ENCODE measurements at regions not wholly inside any gene's neighbourhood (a gene's known extent, or its start where the extent isn't known, plus 50 kb on each side); places are given as distances from the start of the nearest gene placed in this dataset.

- 72% methylated on average over 17 of the region's 17 CpGs for WGBS
- no peak for DNase-seq (ENCODE audit: low spot score)
- no peak overlapping the region for H3K4me3 ChIP-seq (ENCODE audit: low read depth in 1 of 3, low read length in 3 of 3)
- H3K9ac ChIP-seq (ENCODE audit: low read depth in 1 of 2, low read length in 2 of 2), result no peak overlapping the region
- peaks cover 0 to 7% (median 3%) of the 10 kb centered on the region in 4 donors for H3K9me3 ChIP-seq (ENCODE audit: control insufficient read depth in 4 of 4, low read length in 3 of 4)
- no peak for TF ChIP-seq RXRA (IDR thresholded peaks at IDR 0.05)
- H3K36me3 ChIP-seq (ENCODE audit: control insufficient read depth in 4 of 4, insufficient read depth in 3 of 4, low read depth in 1 of 4, low read length in 3 of 4), result no peaks in the 10 kb centered on the region
- no peaks in the 10 kb centered on the region for H3K4me1 ChIP-seq (ENCODE audit: control insufficient read depth in 4 of 4, insufficient read depth in 4 of 4, low read length in 3 of 4)
- no peak overlapping the region for H3K27ac ChIP-seq (ENCODE audit: low read depth in 1 of 2, low read length in 2 of 2)
- peaks cover 0 to 2% (median 0%) of the 10 kb centered on the region in 4 donors for H3K27me3 ChIP-seq (ENCODE audit: control insufficient read depth in 4 of 4, insufficient read depth in 4 of 4, low read length in 3 of 4)
Observed at GRCh38 chr12:34291001-34291400, 268.7 kb downstream of the ALG10 start.

- no peak overlapping the region for H3K9ac ChIP-seq (ENCODE audit: low read depth in 1 of 2, low read length in 2 of 2)
- TF ChIP-seq, protein P1, sequence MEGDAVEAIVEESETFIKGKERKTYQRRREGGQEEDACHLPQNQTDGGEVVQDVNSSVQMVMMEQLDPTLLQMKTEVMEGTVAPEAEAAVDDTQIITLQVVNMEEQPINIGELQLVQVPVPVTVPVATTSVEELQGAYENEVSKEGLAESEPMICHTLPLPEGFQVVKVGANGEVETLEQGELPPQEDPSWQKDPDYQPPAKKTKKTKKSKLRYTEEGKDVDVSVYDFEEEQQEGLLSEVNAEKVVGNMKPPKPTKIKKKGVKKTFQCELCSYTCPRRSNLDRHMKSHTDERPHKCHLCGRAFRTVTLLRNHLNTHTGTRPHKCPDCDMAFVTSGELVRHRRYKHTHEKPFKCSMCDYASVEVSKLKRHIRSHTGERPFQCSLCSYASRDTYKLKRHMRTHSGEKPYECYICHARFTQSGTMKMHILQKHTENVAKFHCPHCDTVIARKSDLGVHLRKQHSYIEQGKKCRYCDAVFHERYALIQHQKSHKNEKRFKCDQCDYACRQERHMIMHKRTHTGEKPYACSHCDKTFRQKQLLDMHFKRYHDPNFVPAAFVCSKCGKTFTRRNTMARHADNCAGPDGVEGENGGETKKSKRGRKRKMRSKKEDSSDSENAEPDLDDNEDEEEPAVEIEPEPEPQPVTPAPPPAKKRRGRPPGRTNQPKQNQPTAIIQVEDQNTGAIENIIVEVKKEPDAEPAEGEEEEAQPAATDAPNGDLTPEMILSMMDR (IDR thresholded peaks at IDR 0.05; ENCODE audit: low read depth, low read length, missing input control), result no peak
- TF ChIP-seq JUND (IDR thresholded peaks at IDR 0.05), result no peak
- no peaks in the 10 kb centered on the region for H3K4me1 ChIP-seq (ENCODE audit: control insufficient read depth in 4 of 4, insufficient read depth in 4 of 4, low read length in 3 of 4)
- H3K9me3 ChIP-seq (ENCODE audit: control insufficient read depth in 4 of 4, low read length in 3 of 4), result peaks cover 0 to 4% (median 0%) of the 10 kb centered on the region in 4 donors
- no peaks in the 10 kb centered on the region for H3K36me3 ChIP-seq (ENCODE audit: control insufficient read depth in 4 of 4, insufficient read depth in 3 of 4, low read depth in 1 of 4, low read length in 3 of 4)
- no peak for DNase-seq (ENCODE audit: low spot score)
- 74% methylated on average over 19 of the region's 19 CpGs for WGBS
- peaks cover 0 to 3% (median 1%) of the 10 kb centered on the region in 4 donors for H3K27me3 ChIP-seq (ENCODE audit: control insufficient read depth in 4 of 4, insufficient read depth in 4 of 4, low read length in 3 of 4)
- no peak overlapping the region for H3K27ac ChIP-seq (ENCODE audit: low read depth in 1 of 2, low read length in 2 of 2)
- H3K4me3 ChIP-seq (ENCODE audit: low read depth in 1 of 3, low read length in 3 of 3), result no peak overlapping the region
Observed at GRCh38 chr12:34291426-34291901, 269.2 kb downstream of the ALG10 start.

GRCh38 chr12:34292736-34293625 is 270.7 kb downstream of the ALG10 start:
- WGBS, result 72% methylated on average over 34 of the region's 34 CpGs

More at GRCh38 chr12:34292736-34293625, 270.7 kb downstream of the ALG10 start:
- Histone ChIP-seq H3K27me3 (ENCODE audit: control insufficient read depth in 4 of 4, insufficient read depth in 4 of 4, low read length in 3 of 4) (peaks cover 0 to 4% (median 1%) of the 10 kb centered on the region in 4 donors), H3K36me3 (ENCODE audit: control insufficient read depth in 4 of 4, insufficient read depth in 3 of 4, low read depth in 1 of 4, low read length in 3 of 4) (no peaks in the 10 kb centered on the region), H3K27ac (ENCODE audit: low read depth in 1 of 2, low read length in 2 of 2) (no peak overlapping the region), H3K9me3 (ENCODE audit: control insufficient read depth in 4 of 4, low read length in 3 of 4) (peaks cover 0 to 4% (median 0%) of the 10 kb centered on the region in 4 donors), H3K9ac (ENCODE audit: low read depth in 1 of 2, low read length in 2 of 2) (no peak overlapping the region), H3K4me3 (ENCODE audit: low read depth in 1 of 3, low read length in 3 of 3) (no peak overlapping the region), H3K4me1 (ENCODE audit: control insufficient read depth in 4 of 4, insufficient read depth in 4 of 4, low read length in 3 of 4) (no peaks in the 10 kb centered on the region)
- TF ChIP-seq RAD21 (IDR thresholded peaks at IDR 0.05) (no peak), FOXA1 (IDR thresholded peaks at IDR 0.05) (no peak), TAF1 (conservative IDR thresholded peaks at IDR 0.05) (no peak), FOXA2 (IDR thresholded peaks at IDR 0.05) (no peak), MAX (IDR thresholded peaks at IDR 0.05) (no peak), GABPA (IDR thresholded peaks at IDR 0.05 in 1 of 2, conservative IDR thresholded peaks at IDR 0.05 in 1 of 2) (no peak), YY1 (IDR thresholded peaks at IDR 0.05) (no peak), HNF4A (conservative IDR thresholded peaks at IDR 0.05) (no peak), JUND (IDR thresholded peaks at IDR 0.05) (no peak), ATF3 (IDR thresholded peaks at IDR 0.05) (no peak), SP1 (IDR thresholded peaks at IDR 0.05) (no peak)
- TF ChIP-seq, protein P2, sequence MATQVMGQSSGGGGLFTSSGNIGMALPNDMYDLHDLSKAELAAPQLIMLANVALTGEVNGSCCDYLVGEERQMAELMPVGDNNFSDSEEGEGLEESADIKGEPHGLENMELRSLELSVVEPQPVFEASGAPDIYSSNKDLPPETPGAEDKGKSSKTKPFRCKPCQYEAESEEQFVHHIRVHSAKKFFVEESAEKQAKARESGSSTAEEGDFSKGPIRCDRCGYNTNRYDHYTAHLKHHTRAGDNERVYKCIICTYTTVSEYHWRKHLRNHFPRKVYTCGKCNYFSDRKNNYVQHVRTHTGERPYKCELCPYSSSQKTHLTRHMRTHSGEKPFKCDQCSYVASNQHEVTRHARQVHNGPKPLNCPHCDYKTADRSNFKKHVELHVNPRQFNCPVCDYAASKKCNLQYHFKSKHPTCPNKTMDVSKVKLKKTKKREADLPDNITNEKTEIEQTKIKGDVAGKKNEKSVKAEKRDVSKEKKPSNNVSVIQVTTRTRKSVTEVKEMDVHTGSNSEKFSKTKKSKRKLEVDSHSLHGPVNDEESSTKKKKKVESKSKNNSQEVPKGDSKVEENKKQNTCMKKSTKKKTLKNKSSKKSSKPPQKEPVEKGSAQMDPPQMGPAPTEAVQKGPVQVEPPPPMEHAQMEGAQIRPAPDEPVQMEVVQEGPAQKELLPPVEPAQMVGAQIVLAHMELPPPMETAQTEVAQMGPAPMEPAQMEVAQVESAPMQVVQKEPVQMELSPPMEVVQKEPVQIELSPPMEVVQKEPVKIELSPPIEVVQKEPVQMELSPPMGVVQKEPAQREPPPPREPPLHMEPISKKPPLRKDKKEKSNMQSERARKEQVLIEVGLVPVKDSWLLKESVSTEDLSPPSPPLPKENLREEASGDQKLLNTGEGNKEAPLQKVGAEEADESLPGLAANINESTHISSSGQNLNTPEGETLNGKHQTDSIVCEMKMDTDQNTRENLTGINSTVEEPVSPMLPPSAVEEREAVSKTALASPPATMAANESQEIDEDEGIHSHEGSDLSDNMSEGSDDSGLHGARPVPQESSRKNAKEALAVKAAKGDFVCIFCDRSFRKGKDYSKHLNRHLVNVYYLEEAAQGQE (IDR thresholded peaks at IDR 0.05), result no peak
- TF ChIP-seq, protein P1 (IDR thresholded peaks at IDR 0.05; ENCODE audit: low read depth, low read length, missing input control), result no peak
- DNase-seq (ENCODE audit: low spot score), result no peak
